B cell (primary cell): ENCODE measurements at regions not wholly inside any gene's neighbourhood (a gene's known extent, or its start where the extent isn't known, plus 50 kb on each side); places are given as distances from the start of the nearest gene placed in this dataset.

ENCODE experiments used
- ATAC-seq: fragments of 200-7000 bp; cut with Tn5 transposase; one replicate; pipeline ENCODE4 v1.10.0; 2021; ENCODE audit warnings: low read depth, mild to moderate bottlenecking, moderate number of reproducible peaks, moderate library complexity
- CTCF ChIA-PET: fragments of 350-600 bp; sonication (Branson Sonifier 250); formaldehyde crosslinking; loops from one replicate; lab custom pipeline; 2021; ENCODE audit warnings: antibody characterized with exemption, inconsistent platforms; lab: Charles Lee
- POLR2A ChIA-PET: fragments of 350-600 bp; sonication (Branson Sonifier 250); formaldehyde crosslinking; loops from one replicate; lab custom pipeline; 2021; ENCODE audit warnings: antibody characterized with exemption; lab: Charles Lee
- DNase-seq: peaks from one replicate; pipeline ENCODE4 v3.0.0; 2013
- H2AFZ ChIP-seq: 2 replicates; pipeline ENCODE4 v1.6.1; 2012; ENCODE audit warnings: mild to moderate bottlenecking, low read depth, low read length; ENCODE audit not compliant: insufficient read depth, poor library complexity, severe bottlenecking
- H3K27ac ChIP-seq, 2 donors: 1 replicate in 1 of 2; 2 replicates in 1 of 2; pipeline ENCODE4 v1.5.1; 2012 to 2013; ENCODE audit warnings: low read length in 2 of 2, mild to moderate bottlenecking in 2 of 2, moderate library complexity in 1 of 2
- H3K27me3 ChIP-seq, 4 experiments: fragments of 200-600 bp in 1 of 4; sonication (generic) in 1 of 4; replicated peaks in 1 of 4; 1 replicate in 2 of 4; 2 replicates in 2 of 4; pipeline versions ENCODE4 v1.6.1 to v1.7.0; 2013 to 2016; ENCODE audit warnings: low read length in 3 of 4, mild to moderate bottlenecking in 2 of 4, mixed read lengths in 1 of 4, moderate library complexity in 1 of 4; ENCODE audit not compliant: insufficient read depth in 4 of 4, control insufficient read depth in 3 of 4; ENCODE audit errors: control extremely low read depth in 1 of 4
- H3K36me3 ChIP-seq, 2 experiments: replicated peaks in 1 of 2; 1 replicate in 1 of 2; 2 replicates in 1 of 2; pipeline versions ENCODE4 v1.6.1 to v1.7.1; 2013; ENCODE audit warnings: low read length in 1 of 2; ENCODE audit not compliant: insufficient read depth in 2 of 2, control insufficient read depth in 1 of 2; ENCODE audit errors: control extremely low read depth in 1 of 2, extremely low read depth in 1 of 2
- H3K4me1 ChIP-seq, 2 donors: fragments of 200-600 bp in 1 of 2; sonication (generic) in 1 of 2; 1 replicate in 1 of 2; 2 replicates in 1 of 2; pipeline versions ENCODE4 v1.5.1 to v1.6.1; 2013 to 2017; ENCODE audit warnings: low read length in 2 of 2; ENCODE audit not compliant: control insufficient read depth in 2 of 2, insufficient read depth in 2 of 2
- H3K4me2 ChIP-seq: replicated peaks from 2 replicates; pipeline ENCODE3; 2012; ENCODE audit warnings: mild to moderate bottlenecking, low read depth, low read length; ENCODE audit not compliant: poor library complexity, severe bottlenecking
- H3K4me3 ChIP-seq, 5 experiments: fragments of 200-600 bp in 1 of 5; sonication (generic) in 1 of 5; 1 replicate in 3 of 5; 2 replicates in 2 of 5; pipeline versions ENCODE4 v1.5.1 to v1.7.0; 2011 to 2016; ENCODE audit warnings: low read length in 4 of 5, mild to moderate bottlenecking in 4 of 5, low read depth in 2 of 5, control low read depth in 1 of 5, moderate library complexity in 1 of 5; ENCODE audit not compliant: insufficient read depth in 1 of 5; ENCODE audit errors: control extremely low read depth in 1 of 5, extremely low read depth in 1 of 5
- H3K79me2 ChIP-seq: fragments of 200-600 bp; sonication (generic); one replicate; pipeline ENCODE4 v1.6.0; 2016; ENCODE audit warnings: low read length; ENCODE audit not compliant: control insufficient read depth, insufficient read depth
- H3K9ac ChIP-seq: fragments of 200-600 bp; sonication (generic); 2 replicates; pipeline ENCODE4 v1.6.1; 2017; ENCODE audit warnings: mild to moderate bottlenecking, low read length, moderate library complexity
- H3K9me3 ChIP-seq, 3 donors: one replicate each; pipeline versions ENCODE4 v1.6.1 to v1.7.1; 2013; ENCODE audit warnings: low read length in 2 of 3; ENCODE audit not compliant: control insufficient read depth in 2 of 3, insufficient read depth in 1 of 3; ENCODE audit errors: control extremely low read depth in 1 of 3
- H4K20me1 ChIP-seq: 2 replicates; pipeline ENCODE4 v1.6.0; 2012; ENCODE audit warnings: mild to moderate bottlenecking, low read length; ENCODE audit not compliant: insufficient read depth, control insufficient read depth, poor library complexity, severe bottlenecking
- H3K27ac Mint-ChIP-seq: one replicate; pipeline ENCODE4 v1.8.0; 2021; ENCODE audit warnings: mixed read lengths
- H3K27me3 Mint-ChIP-seq: one replicate; pipeline ENCODE4 v1.8.0; 2021; ENCODE audit warnings: mixed read lengths
- H3K4me1 Mint-ChIP-seq: one replicate; pipeline ENCODE4 v1.8.0; 2021; ENCODE audit warnings: mixed read lengths
- H3K4me3 Mint-ChIP-seq: one replicate; pipeline ENCODE4 v1.8.0; 2021; ENCODE audit warnings: mixed read lengths
- H3K9me3 Mint-ChIP-seq: one replicate; pipeline ENCODE4 v1.8.0; 2022; ENCODE audit warnings: mixed read lengths; ENCODE audit not compliant: insufficient read depth
- EZH2 ChIP-seq: IDR thresholded peaks from 2 replicates; pipeline ENCODE4 v1.6.1; 2012; ENCODE audit warnings: borderline replicate concordance, low read depth, mild to moderate bottlenecking, moderate library complexity, low read length; ENCODE audit not compliant: insufficient read depth, poor library complexity, severe bottlenecking
- WGBS: methylation state at CpG from one replicate; pipeline ENCODE4 v1.1.5; 2013; ENCODE audit warnings: missing lambda C conversion rate; ENCODE audit not compliant: insufficient coverage; 5-methylcytosine and 5-hydroxymethylcytosine counted together
- intact Hi-C: fragments of 100-400 bp; cut with micrococcal nuclease; formaldehyde crosslinking; loops from one replicate; pipeline ENCODE4 v1.10.0; 2022
- TF ChIP-seq, protein P1 (sequence below): fragments of 200-600 bp; IDR thresholded peaks from one replicate; pipeline ENCODE4 v1.8.0; 2022; ENCODE audit warnings: antibody characterized with exemption, mild to moderate bottlenecking

DNA sequence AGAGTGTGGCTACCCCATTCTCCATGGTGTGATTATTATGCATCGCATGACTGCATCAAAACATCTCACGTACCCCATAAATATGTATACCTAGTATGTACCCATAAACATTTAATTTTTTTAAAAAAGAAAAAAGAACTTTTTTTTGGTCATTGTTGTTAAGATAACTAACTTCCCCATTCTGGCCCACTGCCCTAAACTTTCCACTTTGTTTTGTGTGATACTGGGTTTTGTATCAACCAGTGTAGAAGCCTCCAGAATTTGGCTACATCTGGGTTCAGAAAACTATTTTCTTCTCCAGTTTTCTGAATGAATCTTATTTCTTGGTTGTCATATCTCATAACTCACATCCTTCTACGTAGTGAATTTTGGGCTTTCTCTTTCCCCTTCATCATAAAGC is 62.3 kb upstream of the NABP1 start:
- intact Hi-C loops = loop anchor here (5.0 to 10.0 kb wide), 2 partner anchors 733 to 1081 kb away; partner anchors contain the start of genes GLS and NEMP2
- Histone ChIP-seq H3K9me3 (no peaks in the 10 kb centered on the region), H4K20me1 (no peaks in the 10 kb centered on the region), H3K4me1 (peaks cover 32 to 40% of the 10 kb centered on the region in 2 donors), H3K27ac (no peak overlapping the region), H3K79me2 (no peaks in the 10 kb centered on the region), H3K9ac (no peak overlapping the region), H2AFZ (no peak overlapping the region), H3K4me3 (no peak overlapping the region), H3K36me3 (no peaks in the 10 kb centered on the region), H3K27me3 (no peaks in the 10 kb centered on the region), H3K4me2 (no peak overlapping the region)
- DNase-seq (no peak), ATAC-seq (no peak)
- no CpG with 5 or more reads among the region's 3 CpGs for WGBS
- CTCF ChIA-PET = interaction anchor here (2.0 to 2.8 kb wide), 3 partner anchors 44 to 76 kb away, joined by 4 to 8 read pairs (median 7); no protein-coding TSS in a partner anchor
- H3K4me3 Mint-ChIP-seq = no peak overlapping the region
- POLR2A ChIA-PET = no interaction called here
- peaks cover 57% of the 10 kb centered on the region for H3K4me1 Mint-ChIP-seq
- no peak for TF ChIP-seq EZH2
- TF ChIP-seq, protein P1, sequence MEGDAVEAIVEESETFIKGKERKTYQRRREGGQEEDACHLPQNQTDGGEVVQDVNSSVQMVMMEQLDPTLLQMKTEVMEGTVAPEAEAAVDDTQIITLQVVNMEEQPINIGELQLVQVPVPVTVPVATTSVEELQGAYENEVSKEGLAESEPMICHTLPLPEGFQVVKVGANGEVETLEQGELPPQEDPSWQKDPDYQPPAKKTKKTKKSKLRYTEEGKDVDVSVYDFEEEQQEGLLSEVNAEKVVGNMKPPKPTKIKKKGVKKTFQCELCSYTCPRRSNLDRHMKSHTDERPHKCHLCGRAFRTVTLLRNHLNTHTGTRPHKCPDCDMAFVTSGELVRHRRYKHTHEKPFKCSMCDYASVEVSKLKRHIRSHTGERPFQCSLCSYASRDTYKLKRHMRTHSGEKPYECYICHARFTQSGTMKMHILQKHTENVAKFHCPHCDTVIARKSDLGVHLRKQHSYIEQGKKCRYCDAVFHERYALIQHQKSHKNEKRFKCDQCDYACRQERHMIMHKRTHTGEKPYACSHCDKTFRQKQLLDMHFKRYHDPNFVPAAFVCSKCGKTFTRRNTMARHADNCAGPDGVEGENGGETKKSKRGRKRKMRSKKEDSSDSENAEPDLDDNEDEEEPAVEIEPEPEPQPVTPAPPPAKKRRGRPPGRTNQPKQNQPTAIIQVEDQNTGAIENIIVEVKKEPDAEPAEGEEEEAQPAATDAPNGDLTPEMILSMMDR = no peak
- H3K27me3 Mint-ChIP-seq = no peaks in the 10 kb centered on the region
- H3K27ac Mint-ChIP-seq = peak overlapping the region; percentile 20
- H3K9me3 Mint-ChIP-seq = no peaks in the 10 kb centered on the region

GRCh38 chr2:191617575-191617974 is 60.4 kb upstream of the NABP1 start:
- ChIA-PET POLR2A (interaction anchor here (0.7 to 2.1 kb wide), 4 partner anchors 11 to 1084 kb away, joined by 3 to 19 read pairs (median 6); partner anchors contain the start of gene NABP1), CTCF (interaction anchor here (1.1 to 3.8 kb wide), 9 partner anchors 14 to 74 kb away, joined by 3 to 11 read pairs (median 6); no protein-coding TSS in a partner anchor)
- Histone ChIP-seq H3K27me3 (no peaks in the 10 kb centered on the region), H2AFZ (peak overlapping the region; percentile 24), H3K27ac (peak overlapping the region; percentile 77 to 86), H3K4me1 (peaks cover 23 to 29% of the 10 kb centered on the region in 2 donors), H3K9ac (no peak overlapping the region), H3K9me3 (no peaks in the 10 kb centered on the region), H3K4me2 (peak overlapping the region; percentile 46), H4K20me1 (no peaks in the 10 kb centered on the region), H3K79me2 (no peaks in the 10 kb centered on the region), H3K36me3 (no peaks in the 10 kb centered on the region), H3K4me3 (peak overlapping the region in 1 of 5 experiments; percentile 2)
- H3K27ac Mint-ChIP-seq = peak overlapping the region; percentile 88
- H3K9me3 Mint-ChIP-seq = no peaks in the 10 kb centered on the region
- H3K4me3 Mint-ChIP-seq = peak overlapping the region; percentile 62
- H3K4me1 Mint-ChIP-seq = peaks cover 52% of the 10 kb centered on the region
- no peaks in the 10 kb centered on the region for H3K27me3 Mint-ChIP-seq
- intact Hi-C loops = loop anchor here (1.0 to 10.0 kb wide), 3 partner anchors 58 to 1083 kb away; partner anchors contain the start of genes GLS and NEMP2
- ATAC-seq = peak; percentile 95
- TF ChIP-seq, protein P1 = no peak
- TF ChIP-seq EZH2 = no peak
- DNase-seq = peak; percentile 88
- no CpG with 5 or more reads among the region's 4 CpGs for WGBS
